AG09309 (cell line): ENCODE measurements at regions not wholly inside any gene's neighbourhood (a gene's known extent, or its start where the extent isn't known, plus 50 kb on each side); places are given as distances from the start of the nearest gene placed in this dataset.
A peak's percentile ranks its signal among the peaks of the same experiment; 100 is the strongest.

Source experiments
- DNase-seq: peaks from one replicate; pipeline ENCODE4 v3.0.0-alpha.2; 2010; ENCODE audit warnings: low read depth
- H3K4me3 ChIP-seq: 2 replicates; pipeline ENCODE4 v1.5.1; 2011; ENCODE audit warnings: mild to moderate bottlenecking, low read depth, low read length, moderate library complexity; ENCODE audit not compliant: control insufficient read depth
- TF ChIP-seq, protein P1 (sequence below): IDR thresholded peaks from 2 replicates; pipeline ENCODE4 v1.5.1; 2011; ENCODE audit warnings: mild to moderate bottlenecking, low read depth, low read length, inconsistent platforms; ENCODE audit not compliant: insufficient read depth, control insufficient read depth; ENCODE audit errors: missing control alignments

DNA sequence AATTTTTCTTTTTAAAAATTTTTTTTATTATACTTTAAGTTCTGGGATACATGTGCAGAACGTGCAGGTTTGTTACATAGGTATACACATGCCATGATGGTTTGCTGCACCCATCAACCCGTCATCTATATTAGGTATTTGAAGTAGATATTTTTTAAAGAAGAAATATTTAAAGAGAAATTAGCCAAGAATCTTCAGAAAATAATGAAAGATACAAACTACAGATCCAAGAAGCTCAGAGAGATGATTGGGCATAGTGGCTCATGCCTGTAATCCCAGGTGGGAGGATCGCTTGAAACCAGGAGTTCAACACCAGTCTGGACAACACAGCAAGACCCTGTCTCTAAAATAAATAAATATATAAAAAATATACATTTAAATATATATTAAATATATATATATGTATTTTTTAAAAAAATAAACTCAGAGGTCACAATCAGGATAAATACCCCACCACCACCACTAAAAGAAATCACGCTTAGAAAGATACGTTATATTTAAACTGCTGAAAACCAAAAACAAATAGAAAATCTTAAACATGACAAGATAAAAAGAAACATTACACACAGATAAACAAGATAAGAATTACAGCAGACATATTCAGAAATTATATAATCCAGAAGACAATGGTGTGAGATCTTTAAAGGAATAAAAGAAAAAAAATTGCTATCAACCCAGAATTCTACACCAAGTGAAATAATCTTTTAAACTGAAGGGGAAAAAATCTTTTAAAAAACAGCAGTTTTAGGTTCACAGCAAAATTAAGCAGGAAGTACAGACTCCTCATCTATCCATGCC lies 57.5 kb downstream of the CSF2 start:
- no peak for DNase-seq
- no peak overlapping the region for H3K4me3 ChIP-seq
- TF ChIP-seq, protein P1, sequence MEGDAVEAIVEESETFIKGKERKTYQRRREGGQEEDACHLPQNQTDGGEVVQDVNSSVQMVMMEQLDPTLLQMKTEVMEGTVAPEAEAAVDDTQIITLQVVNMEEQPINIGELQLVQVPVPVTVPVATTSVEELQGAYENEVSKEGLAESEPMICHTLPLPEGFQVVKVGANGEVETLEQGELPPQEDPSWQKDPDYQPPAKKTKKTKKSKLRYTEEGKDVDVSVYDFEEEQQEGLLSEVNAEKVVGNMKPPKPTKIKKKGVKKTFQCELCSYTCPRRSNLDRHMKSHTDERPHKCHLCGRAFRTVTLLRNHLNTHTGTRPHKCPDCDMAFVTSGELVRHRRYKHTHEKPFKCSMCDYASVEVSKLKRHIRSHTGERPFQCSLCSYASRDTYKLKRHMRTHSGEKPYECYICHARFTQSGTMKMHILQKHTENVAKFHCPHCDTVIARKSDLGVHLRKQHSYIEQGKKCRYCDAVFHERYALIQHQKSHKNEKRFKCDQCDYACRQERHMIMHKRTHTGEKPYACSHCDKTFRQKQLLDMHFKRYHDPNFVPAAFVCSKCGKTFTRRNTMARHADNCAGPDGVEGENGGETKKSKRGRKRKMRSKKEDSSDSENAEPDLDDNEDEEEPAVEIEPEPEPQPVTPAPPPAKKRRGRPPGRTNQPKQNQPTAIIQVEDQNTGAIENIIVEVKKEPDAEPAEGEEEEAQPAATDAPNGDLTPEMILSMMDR = no peak

GRCh38 chr5:132132138-132132537 lies 58.5 kb downstream of the CSF2 start:
- TF ChIP-seq, protein P1 = no peak
- no peak overlapping the region for H3K4me3 ChIP-seq
- DNase-seq = no peak

DNA sequence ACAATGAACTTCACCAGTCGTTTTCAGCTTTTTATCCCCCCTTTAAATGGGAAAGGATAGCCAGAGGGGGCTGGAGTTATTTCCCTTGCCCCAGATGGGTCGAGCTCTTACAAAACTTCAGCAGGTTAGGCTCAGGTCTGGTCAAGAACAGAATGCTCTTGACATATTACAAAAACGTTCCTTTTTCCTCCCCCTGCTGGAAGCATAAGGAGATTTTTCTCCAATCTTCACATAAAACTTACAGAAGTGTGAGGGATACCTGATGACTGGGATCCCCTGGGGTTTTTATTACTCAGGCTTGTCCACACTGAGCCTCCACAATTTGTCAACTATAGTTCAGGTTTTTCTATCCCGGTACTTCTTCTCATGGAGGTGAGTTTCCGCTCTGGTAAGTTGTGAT lies 60.8 kb downstream of the CSF2 start:
- no peak overlapping the region for H3K4me3 ChIP-seq
- TF ChIP-seq, protein P1 = peak; percentile 43
- no peak for DNase-seq

GRCh38 chr5:132136906-132137305 lies 63.3 kb downstream of the CSF2 start:
- DNase-seq = peak; percentile 61
- TF ChIP-seq, protein P1 = no peak
- H3K4me3 ChIP-seq = no peak overlapping the region

DNA sequence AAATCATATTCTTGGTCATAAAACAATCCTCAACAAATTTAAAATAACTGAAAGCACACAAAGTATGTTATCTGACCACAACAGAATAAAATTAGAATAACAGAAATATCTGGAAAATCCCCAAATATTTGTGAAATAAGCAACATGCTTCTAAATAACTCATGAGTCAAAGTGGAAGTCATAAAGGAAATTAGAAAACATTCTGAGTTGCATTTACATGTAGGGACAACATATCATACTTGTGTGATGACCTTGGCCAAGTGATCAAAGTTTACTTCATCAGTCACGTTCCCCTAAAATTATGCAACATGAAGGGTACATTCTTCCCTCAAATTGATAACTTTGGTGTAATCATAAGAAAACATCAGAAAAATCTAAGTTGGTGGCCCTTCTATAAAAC lies 64.7 kb downstream of the CSF2 start:
- H3K4me3 ChIP-seq = no peak overlapping the region
- TF ChIP-seq, protein P1 = no peak
- no peak for DNase-seq
